ENCODE measurements at regions not wholly inside any gene's neighbourhood (a gene's known extent, or its start where the extent isn't known, plus 50 kb on each side); places are given as distances from the start of the nearest gene placed in this dataset.

DNA sequence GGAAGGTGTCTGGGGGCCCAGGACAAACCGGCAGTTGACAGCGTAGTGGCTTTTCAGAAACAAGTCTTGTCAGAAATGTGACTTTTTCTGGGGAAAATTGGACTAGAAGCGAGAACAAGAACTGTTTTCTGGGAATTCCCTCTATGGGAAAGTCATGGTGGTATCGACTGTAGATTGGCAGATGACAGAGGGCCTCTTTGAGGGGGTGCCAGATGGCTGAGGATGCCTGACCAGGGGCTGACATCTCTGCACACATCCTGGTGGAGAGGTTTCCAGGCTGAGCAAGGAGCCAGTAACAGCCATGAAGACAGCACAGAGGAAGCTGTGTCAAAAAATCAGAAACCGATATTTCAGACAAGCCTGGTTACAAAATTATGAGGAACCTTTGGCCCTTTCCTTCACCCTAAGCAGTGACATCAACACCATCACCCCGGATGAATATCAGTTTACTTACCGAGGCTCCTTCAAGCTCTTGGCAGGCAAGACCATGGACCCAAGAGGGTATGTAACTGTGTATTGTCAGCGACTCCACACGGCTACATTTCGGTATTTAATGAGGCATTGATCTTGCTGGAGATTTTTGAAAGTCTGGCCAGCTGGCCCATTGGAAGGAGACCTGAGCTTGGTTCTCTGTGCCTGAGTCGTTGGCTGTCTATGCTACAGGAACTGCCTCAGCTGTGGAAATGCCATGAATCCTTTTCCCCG lies 1525.3 kb upstream of the TMEM132C start:
- no peak for TF ChIP-seq EP300 (IDR thresholded peaks at IDR 0.05; ENCODE audit: borderline replicate concordance)
- TF ChIP-seq CREB1 (IDR thresholded peaks at IDR 0.05; ENCODE audit: low read depth) = no peak
- TF ChIP-seq YY1 (IDR thresholded peaks at IDR 0.05; ENCODE audit: low read depth) = no peak
- TF ChIP-seq, protein P1, sequence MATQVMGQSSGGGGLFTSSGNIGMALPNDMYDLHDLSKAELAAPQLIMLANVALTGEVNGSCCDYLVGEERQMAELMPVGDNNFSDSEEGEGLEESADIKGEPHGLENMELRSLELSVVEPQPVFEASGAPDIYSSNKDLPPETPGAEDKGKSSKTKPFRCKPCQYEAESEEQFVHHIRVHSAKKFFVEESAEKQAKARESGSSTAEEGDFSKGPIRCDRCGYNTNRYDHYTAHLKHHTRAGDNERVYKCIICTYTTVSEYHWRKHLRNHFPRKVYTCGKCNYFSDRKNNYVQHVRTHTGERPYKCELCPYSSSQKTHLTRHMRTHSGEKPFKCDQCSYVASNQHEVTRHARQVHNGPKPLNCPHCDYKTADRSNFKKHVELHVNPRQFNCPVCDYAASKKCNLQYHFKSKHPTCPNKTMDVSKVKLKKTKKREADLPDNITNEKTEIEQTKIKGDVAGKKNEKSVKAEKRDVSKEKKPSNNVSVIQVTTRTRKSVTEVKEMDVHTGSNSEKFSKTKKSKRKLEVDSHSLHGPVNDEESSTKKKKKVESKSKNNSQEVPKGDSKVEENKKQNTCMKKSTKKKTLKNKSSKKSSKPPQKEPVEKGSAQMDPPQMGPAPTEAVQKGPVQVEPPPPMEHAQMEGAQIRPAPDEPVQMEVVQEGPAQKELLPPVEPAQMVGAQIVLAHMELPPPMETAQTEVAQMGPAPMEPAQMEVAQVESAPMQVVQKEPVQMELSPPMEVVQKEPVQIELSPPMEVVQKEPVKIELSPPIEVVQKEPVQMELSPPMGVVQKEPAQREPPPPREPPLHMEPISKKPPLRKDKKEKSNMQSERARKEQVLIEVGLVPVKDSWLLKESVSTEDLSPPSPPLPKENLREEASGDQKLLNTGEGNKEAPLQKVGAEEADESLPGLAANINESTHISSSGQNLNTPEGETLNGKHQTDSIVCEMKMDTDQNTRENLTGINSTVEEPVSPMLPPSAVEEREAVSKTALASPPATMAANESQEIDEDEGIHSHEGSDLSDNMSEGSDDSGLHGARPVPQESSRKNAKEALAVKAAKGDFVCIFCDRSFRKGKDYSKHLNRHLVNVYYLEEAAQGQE (IDR thresholded peaks at IDR 0.05; ENCODE audit: low read depth) = no peak
- no peak for TF ChIP-seq TAF1 (IDR thresholded peaks at IDR 0.05; ENCODE audit: low read depth)

DNA sequence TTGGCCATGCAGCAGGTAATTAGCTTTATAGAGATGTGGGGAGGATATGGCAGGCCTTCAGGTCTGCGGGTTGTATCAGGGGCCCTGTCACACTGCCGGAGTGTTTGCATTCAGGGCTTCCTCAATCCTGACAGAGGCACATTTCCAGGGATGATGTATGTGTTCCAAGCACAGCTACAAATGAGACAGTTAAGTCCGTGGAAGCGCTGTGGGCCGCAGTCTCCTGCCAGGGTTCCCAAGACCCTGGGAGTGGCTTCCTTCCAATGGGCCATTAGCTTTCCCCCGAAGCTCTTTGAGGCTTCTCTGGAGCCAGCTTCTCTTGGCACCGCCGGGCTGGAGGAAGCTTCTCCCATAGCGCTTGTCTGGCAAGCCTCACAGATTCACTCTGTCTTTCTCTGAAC lies 1524.7 kb upstream of the TMEM132C start:
- TF ChIP-seq, protein P2, sequence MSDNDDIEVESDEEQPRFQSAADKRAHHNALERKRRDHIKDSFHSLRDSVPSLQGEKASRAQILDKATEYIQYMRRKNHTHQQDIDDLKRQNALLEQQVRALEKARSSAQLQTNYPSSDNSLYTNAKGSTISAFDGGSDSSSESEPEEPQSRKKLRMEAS (IDR thresholded peaks at IDR 0.05) = no peak
- TF ChIP-seq CREB1 (IDR thresholded peaks at IDR 0.05; ENCODE audit: low read depth) (no peak), TEAD4 (IDR thresholded peaks at IDR 0.05) (no peak), RAD21 (IDR thresholded peaks at IDR 0.05; ENCODE audit: low read depth) (no peak), TCF12 (IDR thresholded peaks at IDR 0.05; ENCODE audit: low read depth) (no peak), FOXM1 (IDR thresholded peaks at IDR 0.05; ENCODE audit: borderline replicate concordance, low read depth) (no peak), YY1 (IDR thresholded peaks at IDR 0.05; ENCODE audit: low read depth) (no peak), EGR1 (IDR thresholded peaks at IDR 0.05) (no peak), ZBTB7A (IDR thresholded peaks at IDR 0.05; ENCODE audit: low read depth) (no peak), NFIC (IDR thresholded peaks at IDR 0.05) (no peak), EP300 (IDR thresholded peaks at IDR 0.05; ENCODE audit: borderline replicate concordance) (no peak)
- TF ChIP-seq, protein P1 (IDR thresholded peaks at IDR 0.05; ENCODE audit: low read depth) = no peak
- TF ChIP-seq, protein P3, sequence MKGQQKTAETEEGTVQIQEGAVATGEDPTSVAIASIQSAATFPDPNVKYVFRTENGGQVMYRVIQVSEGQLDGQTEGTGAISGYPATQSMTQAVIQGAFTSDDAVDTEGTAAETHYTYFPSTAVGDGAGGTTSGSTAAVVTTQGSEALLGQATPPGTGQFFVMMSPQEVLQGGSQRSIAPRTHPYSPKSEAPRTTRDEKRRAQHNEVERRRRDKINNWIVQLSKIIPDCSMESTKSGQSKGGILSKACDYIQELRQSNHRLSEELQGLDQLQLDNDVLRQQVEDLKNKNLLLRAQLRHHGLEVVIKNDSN (IDR thresholded peaks at IDR 0.05) = no peak

DNA sequence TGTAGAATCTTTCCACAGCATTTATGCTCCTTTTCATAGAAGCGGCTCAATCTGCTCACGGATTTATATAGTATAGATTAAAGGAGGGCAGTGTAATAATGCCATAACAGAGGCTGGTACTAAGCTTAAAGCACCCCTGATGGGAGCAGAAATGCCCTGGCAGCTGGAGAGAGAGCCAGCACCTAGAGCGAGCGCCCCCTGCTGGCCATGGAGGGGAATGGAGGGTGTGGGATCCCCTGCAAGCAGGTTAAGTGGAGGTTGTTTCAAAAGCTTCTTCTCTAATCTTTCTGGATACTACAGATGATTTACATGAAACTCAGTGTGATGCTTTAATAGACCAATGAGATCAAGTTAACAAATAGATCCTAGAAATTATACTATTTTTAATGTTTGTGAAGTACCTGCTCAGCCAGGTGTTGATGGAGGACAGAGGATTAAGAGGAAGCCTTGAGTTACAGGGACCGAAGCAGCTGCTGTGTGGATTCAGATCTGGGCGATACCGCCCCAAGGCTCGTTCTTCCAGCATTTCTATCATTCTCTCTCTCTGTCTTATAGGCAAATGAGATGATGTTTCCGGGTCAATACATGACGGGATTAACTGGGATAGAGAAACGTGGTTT lies 1519.3 kb upstream of the TMEM132C start:
- TF ChIP-seq RAD21 (IDR thresholded peaks at IDR 0.05; ENCODE audit: low read depth) (peak; percentile 41; the same call in 1 of the 2 replicates), CEBPB (IDR thresholded peaks at IDR 0.05) (no peak)

DNA sequence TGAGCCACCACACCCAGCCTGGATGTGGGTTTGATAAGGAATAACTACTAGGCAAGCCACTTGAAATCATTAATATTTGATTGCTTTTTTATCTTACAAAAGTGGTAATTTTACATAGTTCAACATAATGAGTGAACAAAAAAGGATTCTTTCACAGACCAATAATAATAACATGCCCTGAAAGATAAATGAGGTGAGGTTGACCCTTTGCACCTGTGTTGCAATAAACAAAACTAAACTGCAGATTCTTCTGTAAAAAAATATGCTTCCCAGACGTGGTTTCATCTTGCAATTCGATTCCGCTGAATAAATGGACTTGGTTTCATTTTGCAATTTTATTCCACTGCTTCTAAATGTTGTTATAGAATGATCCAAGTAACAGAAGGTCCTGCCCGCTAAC lies 1514.9 kb upstream of the TMEM132C start:
- TF ChIP-seq, protein P3 (IDR thresholded peaks at IDR 0.05) = no peak
- TF ChIP-seq, protein P2 (IDR thresholded peaks at IDR 0.05) = no peak
- TF ChIP-seq NFIC (IDR thresholded peaks at IDR 0.05) (no peak), TEAD4 (IDR thresholded peaks at IDR 0.05) (no peak), ZBTB7A (IDR thresholded peaks at IDR 0.05; ENCODE audit: low read depth) (no peak), CREB1 (IDR thresholded peaks at IDR 0.05; ENCODE audit: low read depth) (no peak), TAF1 (IDR thresholded peaks at IDR 0.05; ENCODE audit: low read depth) (no peak)
- TF ChIP-seq, protein P1 (IDR thresholded peaks at IDR 0.05; ENCODE audit: low read depth) = no peak

DNA sequence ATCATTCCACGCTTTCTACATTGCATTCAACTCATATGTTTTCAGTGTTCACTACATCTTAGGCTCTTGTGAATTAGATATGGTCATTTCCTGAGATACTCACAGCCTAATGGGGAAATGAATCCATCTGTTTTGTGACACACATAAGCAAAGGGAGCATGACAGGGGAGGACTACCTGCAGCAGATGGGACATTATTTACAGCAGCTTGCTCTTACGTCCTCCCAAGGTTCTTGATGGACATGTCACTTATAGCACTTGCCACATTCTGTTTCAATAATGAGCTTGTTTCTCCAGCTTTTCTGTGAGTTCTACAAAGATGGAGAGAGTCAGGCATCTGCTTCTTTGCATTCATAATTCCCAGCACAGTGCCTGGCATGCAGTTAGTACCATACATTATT lies 1509.6 kb upstream of the TMEM132C start:
- TF ChIP-seq RAD21 (IDR thresholded peaks at IDR 0.05; ENCODE audit: low read depth) = no peak
- no peak for TF ChIP-seq CEBPB (IDR thresholded peaks at IDR 0.05)
- TF ChIP-seq ZBTB7A (IDR thresholded peaks at IDR 0.05; ENCODE audit: low read depth) = no peak
- no peak for TF ChIP-seq TCF12 (IDR thresholded peaks at IDR 0.05; ENCODE audit: low read depth)
- TF ChIP-seq EGR1 (IDR thresholded peaks at IDR 0.05) = no peak
